Right kidney (tissue), 1 donor: ENCODE measurements at regions not wholly inside any gene's neighbourhood (a gene's known extent, or its start where the extent isn't known, plus 50 kb on each side); places are given as distances from the start of the nearest gene placed in this dataset.

Source experiments
- DNase-seq: peaks from one replicate; pipeline ENCODE4 v3.0.0-alpha.2; 2016

GRCh38 chr12:124489220-124489619 lies 78.2 kb downstream of the NCOR2 start:
- no peak for DNase-seq

- DNase-seq, result no peak
Observed at GRCh38 chr12:124488520-124488919, 78.9 kb downstream of the NCOR2 start.

DNA sequence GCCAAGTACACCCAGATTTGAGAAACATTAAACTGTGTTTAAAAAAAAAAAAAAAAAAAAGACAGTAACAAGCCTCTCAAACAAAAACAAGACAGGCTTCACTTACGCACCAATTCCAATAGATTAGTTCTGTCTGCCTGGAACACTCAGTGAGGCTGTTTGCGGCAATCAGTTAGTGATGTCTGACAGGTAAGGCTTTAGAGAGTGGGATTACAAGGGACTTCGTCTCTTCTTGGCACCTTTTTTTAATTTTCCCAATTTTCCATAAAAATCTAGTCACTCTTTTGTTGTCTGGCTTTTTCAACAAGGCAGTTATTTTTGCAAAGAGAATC lies 79.6 kb downstream of the NCOR2 start:
- no peak for DNase-seq

DNA sequence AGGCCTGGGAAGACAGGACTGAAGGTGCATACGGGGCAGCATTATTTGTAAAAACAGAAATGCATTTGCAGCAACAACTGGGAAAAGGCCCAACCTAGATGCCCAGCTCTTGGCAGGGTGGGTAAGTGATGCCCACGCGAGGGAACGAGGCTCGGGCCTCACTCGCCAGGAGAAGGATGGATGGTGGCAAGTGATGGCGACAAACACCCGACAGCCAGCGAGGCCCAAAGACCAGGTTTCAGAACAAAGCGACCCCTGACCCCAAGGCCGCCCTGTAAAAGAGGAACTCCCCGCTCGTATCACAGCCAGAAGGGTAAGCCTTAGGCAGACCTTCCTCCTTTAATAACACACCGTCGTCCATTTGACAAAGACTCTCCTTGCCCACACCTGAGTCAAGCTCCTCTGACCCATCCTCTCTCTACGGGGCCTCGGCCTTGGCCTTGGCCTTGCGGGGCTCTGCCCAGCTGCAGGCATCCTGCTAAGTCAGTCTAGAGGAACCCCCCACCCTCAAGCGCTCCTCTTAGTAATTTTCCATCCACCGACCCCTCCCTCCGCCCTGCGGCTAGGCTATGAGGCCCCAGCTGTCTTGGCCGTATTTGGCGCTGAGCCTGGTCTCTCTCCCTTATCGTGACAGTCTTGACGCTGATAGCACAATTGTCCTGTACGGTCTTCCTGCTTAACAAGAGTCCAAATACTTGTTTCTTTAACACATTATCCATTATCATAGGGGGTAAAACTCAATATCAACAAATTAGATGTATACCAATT lies 80.2 kb downstream of the NCOR2 start:
- DNase-seq, result no peak

DNA sequence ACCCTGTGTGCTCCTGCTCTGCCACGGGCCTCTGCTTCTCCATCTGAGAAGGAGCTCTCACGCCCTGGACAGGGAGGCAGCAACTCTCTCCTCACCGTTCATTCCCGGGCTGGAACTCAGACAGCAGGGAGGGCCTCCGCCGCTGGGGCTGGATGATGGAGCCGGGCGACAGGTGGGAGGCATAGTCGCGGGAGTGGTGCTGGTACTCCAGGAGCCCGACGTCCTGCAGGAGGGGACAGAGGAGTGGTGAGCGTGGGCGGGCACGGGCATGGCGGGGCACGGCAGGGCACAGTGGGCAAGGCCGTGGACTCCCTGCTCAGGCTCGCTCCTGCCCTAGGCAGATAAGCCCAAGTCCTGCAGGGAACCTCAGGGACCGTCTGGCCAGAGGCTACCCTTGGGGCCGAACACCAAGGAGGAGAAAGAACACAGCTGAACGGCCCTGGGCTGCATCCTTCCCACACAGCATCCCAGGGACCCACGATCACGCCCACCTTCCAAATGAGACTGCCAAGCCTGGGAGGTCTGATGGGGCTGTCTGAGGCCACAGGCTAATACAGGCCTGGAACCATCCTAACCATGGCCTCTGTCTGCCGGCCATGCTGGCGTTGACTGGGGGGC lies 81.0 kb downstream of the NCOR2 start:
- DNase-seq, result no peak

DNA sequence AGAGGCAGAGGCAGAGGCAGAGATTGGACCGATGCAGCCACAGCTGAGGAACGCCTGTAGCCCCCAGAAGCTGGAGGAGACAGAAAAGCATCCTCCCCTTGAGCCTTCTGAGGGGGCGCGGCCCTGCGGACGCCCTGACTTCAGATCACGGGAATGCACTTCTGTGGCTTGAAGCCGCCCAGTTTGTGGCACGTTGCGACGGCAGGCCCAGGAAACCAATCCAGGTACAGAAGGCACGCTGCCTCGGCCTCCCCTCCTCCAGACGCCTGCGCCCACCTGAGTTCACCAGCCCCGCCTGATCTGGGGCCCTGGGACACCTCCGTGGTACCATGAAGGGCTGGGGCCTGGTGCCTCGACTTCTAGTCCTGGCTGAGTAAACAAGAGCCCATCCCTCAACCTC lies 82.0 kb downstream of the NCOR2 start:
- DNase-seq, result no peak

GRCh38 chr12:124484526-124484953 lies 82.9 kb downstream of the NCOR2 start:
- no peak for DNase-seq

DNA sequence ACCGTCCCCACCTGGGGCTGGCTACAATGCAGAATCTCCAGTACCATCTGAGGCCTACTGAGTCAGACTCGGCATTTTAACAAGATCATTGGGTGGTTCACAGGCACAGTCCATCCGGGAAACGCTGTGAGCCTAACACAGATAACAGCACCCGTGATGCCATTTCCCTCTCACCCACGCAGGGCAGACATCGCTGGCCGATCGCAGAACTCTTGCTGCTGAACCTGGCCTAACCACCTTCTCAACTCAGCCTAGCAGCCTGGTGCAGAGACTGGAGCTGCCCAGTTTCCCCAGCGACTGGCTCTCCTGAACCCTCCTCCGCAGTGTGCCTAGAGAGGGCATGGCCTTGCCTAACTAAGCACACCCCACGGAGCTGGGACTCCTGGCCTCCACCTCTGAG lies 83.3 kb downstream of the NCOR2 start:
- DNase-seq, result no peak

DNA sequence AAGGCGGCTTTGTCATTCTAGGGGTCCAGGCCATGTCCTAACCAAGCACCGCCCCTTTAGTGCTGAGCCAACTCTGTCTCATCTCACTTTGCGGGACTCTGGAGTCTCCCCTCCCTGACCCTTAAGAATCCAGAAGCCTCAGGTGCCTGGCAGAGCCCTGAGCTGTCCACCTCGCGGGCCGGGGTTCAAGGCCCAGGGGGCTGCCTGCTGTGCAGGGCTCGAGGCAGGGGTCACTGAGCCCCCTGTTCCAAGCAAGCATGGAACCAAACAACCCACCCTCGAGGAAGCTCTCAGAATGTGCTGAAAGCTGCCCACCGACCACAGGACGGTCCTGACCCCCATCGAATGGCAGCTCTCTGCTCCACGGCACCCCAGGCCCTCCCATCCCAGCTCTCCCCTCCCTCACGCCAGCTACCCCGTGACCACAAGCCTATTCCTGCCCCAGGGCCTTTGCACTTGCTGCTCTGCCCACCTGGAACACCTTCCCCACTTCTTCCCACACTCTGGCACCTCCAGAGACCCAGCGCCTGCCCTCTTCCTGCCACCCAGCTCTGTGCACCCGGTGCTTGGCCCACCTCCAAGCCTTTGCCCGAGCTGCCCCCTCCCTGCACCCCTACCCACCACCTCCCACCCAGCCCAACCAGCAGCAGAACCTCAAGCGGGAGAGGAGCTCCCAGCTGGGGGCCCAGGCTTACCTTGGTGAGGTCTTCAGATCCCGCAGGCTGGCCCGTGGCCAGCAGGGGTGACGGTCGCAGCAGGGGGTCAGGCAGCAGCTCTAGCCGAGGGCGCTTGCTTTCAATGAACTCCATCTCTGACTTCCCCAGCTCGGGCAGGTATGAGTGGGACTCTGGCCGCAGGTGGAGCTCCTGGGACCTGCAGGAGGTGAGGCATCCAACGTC lies 84.3 kb downstream of the NCOR2 start:
- no peak for DNase-seq

DNA sequence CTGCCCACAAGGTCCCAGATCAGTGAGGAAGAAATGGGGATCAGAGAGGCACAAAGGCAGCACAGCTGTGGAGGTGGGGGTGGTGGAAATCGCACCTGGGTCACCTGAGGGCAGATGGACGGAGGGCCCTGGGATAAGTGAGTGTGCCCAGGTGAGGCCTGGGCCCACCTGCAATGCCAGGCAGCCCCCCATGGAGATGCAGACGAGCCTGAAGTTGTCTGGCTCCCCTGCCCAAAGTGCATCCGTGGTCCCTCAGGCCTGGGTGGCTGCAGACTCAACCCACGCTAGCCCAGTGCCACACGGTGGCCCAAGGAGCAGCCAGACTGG lies 84.9 kb downstream of the NCOR2 start:
- no peak for DNase-seq

DNA sequence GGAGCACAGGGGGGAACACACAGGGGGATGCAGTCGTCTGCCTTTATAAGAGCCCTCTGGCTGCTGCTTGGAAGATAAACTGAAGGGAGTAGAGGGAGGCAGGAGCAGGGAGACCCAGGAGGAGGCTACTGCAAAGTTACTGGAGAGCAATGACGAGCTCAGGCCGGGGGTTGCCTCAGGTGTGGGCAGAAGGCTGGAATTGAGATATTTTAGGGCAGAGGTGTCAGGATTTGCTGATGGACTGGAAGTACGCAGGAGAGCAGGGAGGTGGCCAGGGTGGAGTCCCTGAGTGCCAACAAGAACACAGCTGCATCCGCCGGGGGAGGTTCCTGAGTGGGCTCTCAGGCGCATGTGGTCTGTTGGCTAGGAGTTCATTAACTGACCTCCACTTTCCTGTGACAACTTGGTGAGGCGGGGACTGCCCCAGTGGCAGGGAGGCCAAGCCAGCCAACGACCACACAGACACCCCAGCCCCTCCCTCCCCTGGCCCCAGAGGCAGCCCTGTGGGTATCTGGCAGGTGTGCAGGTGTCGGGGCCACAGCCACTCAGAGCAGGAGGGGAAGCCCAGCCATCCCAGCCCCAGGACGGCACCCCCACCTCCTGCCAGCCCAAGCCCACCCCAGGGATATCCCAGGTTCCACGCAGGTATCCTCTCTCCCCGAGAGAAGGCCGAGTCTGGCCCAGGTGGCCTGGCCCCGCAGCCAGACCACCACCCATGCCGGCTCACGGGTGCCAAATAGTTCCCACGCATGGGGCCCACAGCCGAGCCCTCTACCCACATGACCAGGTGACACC lies 85.4 kb downstream of the NCOR2 start:
- no peak for DNase-seq

- DNase-seq, result no peak
Observed at GRCh38 chr12:124481257-124481750, 86.1 kb downstream of the NCOR2 start.

- DNase-seq, result no peak
Observed at GRCh38 chr12:124480469-124481256, 86.7 kb downstream of the NCOR2 start.

- DNase-seq, result no peak
Observed at GRCh38 chr12:124479680-124480468, 87.5 kb downstream of the NCOR2 start.

DNA sequence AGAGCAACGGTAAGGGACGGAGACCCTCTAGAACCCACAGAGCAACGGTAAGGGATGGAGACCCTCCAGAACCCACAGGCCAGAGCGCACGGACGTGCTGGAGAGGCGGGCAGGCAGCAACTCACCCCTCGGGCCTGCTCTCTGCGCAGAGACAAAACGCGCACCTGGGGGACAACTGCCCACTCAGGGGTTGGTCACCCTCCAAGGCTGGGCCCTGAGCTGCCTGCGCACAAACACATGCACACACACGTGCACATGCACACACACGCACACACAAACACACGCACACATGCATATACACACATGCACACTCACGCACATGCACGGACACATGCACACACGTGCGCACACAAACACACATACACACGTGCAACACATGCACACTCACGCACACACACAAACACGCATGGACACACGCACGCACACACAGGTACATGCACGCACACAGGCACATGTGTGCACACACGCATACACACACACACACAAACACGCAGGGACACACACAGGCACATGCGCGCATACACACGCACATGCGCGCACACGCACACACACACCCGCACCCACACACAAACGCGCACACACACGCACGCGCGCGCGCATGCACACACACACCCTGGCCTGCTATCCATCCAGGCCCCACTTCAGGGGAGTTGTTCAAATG lies 88.3 kb downstream of the NCOR2 start:
- DNase-seq, result no peak

- no peak for DNase-seq
Observed at GRCh38 chr12:124478416-124478815, 89.0 kb downstream of the NCOR2 start.

DNA sequence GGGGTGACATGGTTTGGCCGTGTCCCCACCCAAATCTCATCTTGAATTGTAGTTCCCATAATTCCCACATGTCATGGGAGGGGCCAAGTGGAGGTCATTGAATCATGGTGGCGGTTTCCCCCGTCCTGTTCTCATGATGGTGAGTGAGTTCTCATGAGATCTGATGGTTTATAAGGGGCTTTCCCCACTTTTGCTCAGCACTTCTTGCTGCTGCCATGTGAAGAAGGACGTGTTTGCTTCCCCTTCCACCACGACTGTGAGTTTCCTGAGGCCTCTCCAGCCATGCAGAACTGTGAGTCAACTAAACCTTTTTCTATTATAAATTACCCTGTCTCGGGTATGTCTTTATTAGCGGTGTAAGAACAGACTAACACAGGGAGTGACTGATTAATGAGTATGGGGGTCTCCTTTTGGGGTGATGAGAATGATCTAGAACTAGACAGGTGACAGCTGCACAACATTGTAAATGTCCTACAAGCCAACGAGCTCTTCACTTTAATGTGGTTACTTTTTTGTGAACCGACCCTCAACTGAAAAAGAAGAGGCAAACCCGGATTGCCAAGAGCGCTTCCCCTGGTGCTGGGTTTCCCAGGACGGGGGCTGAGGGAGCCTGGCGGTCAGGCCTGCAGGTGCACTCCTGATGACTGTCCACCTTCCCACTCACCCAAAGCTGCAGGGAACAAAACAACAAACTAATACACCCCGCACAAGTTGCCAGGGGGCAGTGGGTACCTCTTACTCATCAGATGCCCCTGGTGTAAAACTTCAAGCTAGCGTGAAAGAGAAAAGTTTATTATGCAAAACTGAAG lies 90.1 kb downstream of the NCOR2 start:
- no peak for DNase-seq

- no peak for DNase-seq
Observed at GRCh38 chr12:124476011-124476400, 91.4 kb downstream of the NCOR2 start.

DNA sequence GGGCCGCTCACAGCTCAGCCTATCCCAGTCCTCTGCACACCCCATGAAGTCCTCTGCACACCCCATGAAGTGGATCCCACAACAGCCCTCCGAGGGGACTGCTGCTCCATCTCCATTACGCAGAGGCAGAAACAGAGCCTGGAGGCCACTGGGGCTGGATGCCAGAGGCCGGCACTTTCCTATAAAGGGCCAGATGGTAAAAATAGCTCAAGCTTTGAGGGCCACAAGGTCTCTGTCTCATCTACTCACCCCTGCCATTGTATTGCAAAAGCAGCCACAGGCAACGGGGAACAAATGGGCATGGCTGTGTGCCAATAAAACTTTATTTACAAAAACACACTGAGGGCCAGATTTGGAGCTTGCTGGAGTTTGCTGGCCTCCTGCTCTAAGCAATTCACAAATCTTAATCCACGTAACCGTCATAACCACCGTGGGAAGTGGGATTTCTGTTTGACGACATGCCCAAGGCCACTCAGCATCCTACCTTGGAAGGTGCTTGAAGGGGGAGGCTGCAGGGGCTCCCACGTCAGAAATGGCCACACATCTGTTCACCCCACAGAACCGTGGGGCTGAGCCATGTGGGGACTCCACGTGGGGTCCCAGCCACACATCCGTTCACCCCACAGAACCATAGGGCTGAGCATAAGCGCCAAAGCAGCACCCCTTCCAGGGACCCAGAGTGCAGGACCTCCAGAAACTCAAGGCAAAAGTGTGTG lies 92.0 kb downstream of the NCOR2 start:
- no peak for DNase-seq
